HG03135 (cell line): ENCODE measurements at regions not wholly inside any gene's neighbourhood (a gene's known extent, or its start where the extent isn't known, plus 50 kb on each side); places are given as distances from the start of the nearest gene placed in this dataset.
"Not testable (repeated sequence)": the region's sequence is repeated elsewhere in the genome, so short reads cannot be mapped to it uniquely, and the experiment has no call there.

Experiments
- ATAC-seq: cut with Tn5 transposase; IDR thresholded peaks from one replicate; pipeline ENCODE4 v1.9.1; 2021; ENCODE audit warnings: mild to moderate bottlenecking, moderate library complexity; ENCODE audit not compliant: unreplicated experiment

DNA sequence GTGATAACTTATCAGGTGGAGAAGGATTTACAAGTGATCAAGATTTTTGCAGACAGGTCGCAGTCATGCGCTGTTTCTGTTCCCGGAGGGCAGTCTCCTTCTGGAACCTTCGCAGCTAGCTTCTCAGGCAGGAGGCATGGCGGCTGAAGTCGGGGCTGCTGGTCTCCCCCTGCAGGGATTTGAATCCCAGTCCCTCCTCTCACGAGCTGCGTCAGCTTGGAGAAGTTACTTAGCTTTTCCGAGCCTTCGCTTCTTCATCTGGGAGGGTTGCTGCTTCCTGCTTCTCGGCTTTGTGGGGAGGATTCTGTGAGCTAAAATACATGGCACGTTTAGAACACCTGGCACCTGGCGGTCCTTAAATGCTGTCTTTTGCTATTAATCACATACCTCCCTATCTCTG, 287.8 kb upstream of the FOXF1 start:
- ATAC-seq: no peak

DNA sequence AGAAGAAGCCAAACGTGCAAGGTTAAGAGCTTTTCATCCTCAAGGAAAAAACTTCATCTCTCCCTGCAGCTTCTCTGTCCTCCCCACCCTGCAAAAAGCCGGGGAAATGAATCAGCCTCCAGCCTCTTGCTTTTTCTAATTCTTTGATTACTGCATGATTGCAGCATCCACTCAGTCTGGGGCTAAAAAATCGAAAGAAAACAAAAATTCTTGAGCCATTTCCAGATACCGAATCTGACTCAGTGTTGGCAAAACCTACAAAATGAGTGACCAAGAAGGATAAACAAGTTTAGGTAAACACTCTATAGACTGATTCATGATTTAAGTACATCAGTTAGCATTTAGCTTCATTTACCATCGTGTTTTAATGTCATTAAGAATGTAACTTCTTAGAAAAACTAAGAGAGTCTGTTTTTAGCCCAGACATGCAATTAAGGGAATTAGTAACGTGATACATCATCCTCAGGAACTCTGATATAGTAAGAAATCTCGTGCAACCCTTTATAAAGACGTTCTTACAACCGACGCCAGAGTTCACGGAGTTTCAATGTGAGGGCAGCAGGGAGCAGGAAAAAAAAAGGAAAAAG, 287.3 kb upstream of the FOXF1 start:
- no peak for ATAC-seq

DNA sequence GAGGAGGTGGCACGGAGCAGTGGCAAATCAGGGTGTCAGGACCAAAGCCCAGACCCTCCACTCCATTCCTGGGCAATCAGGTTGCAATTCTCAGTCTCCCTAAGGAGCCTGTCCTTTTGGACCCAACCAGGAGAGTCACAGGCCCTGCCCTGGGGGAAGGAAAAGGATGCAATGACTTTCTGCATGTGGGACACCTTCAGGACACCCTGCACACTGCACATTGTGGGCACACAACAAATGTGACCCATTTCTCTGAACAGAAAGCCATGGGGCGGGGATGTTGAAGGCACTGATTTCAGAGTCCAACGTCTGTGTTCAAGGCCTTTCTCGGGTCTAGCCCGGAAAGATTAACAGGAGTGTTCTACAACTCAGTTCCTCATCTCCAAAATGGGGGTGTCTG, 286.2 kb upstream of the FOXF1 start:
- no peak for ATAC-seq

DNA sequence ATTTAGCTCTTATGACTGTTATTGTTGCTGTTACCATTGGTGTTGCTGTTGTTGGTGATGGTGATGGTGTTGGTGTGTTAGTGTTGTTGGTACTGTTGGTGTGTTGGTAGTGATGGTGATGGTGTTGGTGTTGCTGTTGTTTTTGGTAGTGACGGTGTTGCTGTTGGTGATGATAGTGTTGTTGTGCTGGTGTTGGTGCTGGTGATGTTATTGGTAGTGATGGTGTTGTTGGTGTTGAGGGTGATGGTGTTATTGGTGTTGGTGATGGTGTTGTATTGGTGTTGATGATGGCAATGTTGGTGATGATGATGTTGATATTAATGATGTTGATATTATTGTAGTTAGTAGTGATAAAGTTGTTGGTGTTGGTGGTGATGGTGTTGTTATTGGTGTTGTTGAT, 285.7 kb upstream of the FOXF1 start:
- no peak for ATAC-seq

DNA sequence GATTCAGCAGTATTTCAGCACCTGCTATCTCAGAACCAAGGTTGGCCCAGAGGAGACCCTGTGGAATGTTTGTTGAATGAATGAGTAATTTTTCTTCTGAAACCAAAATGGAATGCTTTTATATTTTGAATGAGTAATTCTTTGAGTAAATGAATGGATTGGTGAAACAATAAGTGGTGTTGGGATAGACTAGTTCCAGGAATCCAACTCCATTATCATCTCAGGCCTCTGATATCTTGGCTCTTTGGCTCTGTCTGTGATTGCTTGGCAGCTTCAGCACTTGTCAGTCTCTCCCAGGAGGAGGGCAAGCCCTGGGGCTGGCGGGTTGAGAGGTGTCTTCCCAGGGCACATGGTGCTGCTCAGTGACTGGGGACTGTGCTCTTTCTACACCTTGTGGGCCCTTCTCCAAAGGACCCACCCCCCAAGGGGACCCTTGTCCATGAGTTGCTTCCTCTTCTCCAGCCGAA, 284.4 kb upstream of the FOXF1 start:
- ATAC-seq: no peak

DNA sequence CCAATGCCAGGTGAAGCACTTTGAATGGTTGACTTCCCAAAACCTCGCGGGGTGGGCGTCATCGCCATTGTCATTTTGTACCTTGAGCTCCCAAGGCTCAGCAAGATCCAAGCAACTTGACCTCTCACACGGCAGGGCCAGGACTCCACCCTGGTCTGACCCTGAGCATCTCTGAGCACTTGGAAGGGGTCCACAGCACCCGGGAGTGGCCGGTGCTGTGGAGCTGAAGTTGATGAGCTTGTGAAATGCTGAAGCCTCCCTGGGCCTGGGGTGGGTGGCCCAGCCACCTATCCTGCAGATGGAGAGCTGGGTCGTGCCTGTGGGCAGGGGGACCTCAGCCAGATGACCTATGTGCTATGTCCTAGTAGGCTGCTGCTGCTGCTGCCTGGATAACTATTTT, 283.3 kb upstream of the FOXF1 start:
- no peak for ATAC-seq

DNA sequence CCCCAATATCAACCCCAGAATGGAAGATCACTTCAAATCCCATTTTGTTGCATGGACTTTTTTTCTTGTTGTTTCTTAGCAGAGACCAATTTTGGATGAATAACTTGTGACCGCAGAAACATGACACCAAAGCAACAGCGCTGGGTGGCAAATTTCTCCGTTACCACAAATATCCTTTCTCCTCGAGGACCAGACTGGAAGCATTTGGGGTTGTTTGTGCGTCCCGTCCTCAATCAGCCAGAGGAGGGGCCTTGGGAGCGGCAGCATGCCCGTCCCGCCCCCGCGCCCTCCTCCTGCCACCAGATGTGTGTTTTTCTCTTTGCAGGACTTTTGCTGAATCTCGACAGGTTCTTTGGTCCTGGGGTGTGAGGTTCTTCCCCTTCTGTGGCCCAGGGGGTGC, 282.5 kb upstream of the FOXF1 start:
- ATAC-seq: no peak

DNA sequence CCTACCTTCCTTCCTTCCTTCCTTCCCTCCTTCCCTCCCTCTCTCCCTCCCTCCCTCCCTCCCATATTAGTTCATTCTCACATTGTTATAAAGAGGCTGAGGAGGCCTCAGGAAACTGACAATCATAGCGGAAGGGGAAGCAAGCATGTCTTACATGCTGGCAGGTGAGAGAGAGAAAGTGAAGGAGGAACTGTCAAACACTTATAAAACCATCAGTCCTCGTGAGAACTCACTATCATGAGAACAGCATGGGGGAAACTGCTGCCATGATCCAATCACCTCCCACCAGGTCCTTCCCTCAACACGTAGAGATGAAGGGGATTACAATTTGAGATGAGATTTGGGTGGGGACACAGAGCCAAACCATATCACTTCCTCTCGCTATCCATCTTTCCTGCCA, 281.6 kb upstream of the FOXF1 start:
- ATAC-seq: no peak

DNA sequence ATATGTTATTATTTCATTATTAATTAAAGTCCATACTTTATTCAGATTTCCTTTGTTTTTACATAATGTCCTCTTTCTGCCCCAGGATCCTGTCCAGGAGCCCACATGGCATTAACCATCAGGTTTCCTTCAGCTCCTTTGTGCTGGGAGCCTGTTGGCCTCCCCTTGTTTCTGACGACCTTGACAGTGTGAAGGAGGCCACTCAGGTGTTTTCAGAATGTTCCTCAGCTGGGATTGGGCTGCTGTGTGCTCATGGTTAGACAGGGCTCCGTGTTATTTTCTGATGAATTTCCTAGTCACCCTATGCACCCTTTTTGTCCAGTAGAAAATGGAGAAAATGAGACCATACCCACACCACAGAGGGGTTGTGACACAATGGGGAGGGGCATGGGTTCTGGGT, 281.0 kb upstream of the FOXF1 start:
- no peak for ATAC-seq

DNA sequence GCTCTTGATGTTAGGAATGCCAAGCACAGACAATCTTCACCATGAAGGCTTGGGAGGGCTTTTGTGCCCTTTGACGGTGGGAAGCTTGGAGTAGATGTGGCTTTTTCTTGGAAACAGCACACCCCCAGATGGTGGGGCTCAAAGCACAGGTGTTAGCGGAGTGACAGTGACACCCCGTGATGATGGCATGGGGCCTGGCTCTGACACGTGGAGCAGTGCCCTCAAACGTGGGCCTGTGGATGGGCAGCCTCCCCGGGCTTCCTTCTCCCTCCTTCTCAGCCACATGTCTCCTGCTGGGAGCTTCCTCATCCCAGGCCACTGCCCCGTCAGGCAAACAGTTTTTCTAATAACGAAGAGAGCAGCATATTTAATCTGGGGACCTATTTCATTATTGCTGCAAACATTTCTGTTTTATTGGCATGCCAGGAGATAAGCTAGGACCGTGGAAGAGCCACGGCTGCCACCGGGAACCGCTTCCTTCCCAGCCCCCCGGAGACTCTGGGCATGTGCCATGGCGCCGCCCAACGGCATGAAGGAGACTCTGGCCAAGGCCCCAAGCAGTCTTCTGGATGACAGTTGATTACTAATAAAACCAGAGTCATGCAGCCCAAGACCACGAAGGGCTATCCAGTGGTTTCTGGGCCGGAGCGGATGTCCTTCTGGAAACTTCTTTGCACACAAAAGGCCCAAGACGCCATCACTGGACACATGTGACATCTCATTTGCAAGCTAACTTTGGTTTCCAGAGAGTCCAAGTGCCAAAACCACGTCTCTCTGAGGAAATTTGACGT, 280.3 kb upstream of the FOXF1 start:
- ATAC-seq: no peak

DNA sequence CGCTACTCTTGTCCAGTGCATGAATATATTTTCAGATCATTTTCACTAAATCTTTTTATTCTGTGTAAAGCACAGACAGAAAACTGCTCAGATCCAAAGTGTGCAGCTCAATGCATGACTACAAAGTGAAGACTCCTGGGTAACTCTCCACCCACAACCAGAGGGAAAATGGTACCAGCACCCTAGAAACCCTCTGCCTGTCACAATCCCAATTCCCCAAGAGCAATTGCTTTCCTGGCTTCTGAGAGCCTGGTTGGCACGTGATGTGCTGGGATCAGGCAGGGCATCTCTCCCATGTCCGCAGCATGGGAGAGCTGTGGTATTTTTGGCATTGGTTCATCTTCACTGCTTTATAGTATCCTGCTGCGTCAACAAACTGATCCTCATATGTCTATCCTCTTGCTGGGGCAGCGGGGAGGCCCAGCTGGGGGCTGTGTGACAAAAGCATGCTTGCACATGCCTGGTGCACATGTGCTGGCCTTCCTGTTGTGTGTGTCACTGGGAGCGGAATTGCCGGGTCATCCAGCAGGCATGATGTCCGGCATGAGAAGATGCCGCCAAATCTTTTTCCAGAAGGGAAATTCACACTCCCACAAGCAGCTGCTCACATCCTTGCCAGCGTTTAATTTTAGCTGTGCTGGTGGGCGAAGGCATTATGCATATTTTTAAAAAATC, 278.9 kb upstream of the FOXF1 start:
- no peak for ATAC-seq

DNA sequence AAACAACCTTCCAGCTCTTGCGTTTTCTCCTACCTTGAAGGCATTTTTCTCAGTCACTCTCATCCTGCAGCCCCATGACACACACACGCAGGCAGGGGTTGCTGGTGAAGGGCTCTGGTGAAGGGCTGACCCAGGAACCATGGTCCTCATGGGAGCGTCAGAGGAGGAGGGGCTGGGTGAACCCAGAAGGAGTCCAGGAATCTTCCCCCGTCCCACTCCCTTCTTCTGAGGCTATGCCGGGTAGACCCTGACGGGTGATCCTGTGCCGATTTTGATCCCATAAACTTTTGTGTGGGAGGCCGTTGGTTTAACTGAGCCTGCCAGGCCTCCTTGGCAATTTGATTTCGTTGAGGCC, 278.4 kb upstream of the FOXF1 start:
- ATAC-seq: no peak

DNA sequence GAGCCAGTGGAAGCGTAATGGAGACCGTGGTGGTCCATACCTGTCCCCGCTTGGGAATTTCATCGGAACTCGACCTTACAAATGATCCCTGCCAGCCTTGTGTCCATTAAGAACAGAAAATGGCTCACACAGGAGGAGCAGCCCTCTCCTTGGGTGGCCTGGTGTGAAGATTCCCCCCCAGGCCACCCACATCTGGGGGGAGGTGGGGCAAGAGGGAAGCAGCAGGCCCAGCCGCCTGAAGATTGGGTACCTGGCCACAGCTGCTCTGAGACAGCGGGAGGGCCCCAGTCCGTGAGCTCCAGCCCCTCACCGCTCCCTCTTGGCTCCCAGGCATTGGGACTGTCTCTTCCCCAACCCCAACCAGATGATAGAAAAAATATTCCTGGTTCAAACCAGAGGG, 277.8 kb upstream of the FOXF1 start:
- ATAC-seq: no peak

DNA sequence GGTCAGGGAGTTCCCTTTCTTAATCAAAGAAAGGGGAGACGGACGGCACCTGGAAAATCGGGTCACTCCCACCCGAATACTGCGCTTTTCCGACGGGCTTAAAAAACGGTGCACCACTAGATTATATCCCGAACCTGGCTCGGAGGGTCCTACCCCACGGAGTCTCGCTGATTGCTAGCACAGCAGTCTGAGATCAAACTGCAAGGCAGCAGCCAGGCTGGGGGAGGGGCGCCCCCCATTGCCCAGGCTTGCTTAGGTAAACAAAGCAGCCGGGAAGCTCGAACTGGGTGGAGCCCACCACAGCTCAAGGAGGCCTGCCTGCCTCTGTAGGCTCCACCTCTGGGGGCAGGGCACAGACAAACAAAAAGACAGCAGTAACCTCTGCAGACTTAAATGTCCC, 276.8 kb upstream of the FOXF1 start:
- not testable (repeated sequence) for ATAC-seq

DNA sequence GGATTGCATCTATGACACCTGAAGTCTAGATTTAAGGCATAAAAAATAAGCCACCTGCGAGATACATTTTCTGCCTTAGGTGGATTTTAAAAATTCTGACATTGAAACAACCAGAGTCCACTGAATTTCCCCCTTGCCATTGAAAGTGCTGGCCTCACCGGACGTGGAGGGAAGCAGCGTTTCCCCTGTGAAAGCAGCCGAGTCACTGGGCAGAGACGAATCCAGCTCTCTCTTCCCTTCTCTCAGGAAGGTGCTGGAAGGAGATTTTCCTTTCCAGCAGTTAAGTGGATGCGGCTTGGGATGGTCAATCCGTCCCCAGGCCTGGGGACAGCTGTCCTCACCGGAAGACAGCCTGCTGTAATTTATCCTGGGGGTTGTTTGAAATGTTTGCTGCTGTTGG, 270.9 kb upstream of the FOXF1 start:
- no peak for ATAC-seq

DNA sequence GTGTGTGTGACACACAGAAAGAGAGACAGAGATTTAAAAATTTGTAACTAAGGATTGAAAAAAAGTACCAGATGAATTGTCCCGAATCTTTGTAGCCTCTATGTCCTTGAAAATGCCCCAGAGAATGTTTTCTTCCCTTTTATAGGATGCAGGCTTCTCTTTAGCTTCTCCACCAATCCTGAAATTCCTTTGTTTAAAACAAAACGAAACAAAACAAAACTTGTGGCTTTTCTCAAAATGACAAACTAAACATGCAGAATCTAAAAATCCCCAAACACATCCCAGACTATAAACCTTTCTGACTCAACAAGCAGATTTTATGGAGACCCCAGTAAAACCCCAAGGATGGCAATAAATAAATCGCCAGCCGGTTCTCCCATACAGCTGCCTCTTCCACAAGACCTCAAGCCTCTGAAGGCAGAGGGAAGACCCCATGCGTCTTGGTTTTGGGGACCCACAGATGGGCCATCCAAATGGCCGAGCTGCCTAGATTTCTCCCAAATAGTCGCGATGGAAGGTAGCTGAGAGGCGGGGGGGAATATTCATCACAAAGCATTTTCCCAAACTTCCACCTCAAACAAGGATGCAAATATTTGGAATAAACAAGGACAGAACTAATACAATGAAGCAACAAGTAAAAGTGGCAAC, 269.5 kb upstream of the FOXF1 start:
- no peak for ATAC-seq

DNA sequence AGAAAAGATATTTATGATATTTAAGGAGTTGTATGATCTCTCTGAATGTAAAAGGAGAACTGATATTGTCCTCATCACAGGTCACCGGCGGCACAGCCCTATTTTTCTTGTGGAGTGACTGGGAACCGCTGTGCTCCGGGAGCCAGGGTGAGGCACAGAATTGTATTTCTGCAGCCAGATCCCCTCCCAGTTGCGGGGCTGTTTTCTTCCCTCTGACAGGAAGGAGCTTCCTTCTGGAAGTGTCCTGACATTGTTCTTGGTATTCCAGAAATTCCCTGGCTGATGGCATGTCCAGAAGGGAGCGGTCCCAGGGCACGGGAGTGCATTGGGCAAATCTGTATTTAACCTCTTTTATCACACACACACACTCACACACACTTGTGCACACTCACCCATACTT, 268.6 kb upstream of the FOXF1 start:
- ATAC-seq: no peak

DNA sequence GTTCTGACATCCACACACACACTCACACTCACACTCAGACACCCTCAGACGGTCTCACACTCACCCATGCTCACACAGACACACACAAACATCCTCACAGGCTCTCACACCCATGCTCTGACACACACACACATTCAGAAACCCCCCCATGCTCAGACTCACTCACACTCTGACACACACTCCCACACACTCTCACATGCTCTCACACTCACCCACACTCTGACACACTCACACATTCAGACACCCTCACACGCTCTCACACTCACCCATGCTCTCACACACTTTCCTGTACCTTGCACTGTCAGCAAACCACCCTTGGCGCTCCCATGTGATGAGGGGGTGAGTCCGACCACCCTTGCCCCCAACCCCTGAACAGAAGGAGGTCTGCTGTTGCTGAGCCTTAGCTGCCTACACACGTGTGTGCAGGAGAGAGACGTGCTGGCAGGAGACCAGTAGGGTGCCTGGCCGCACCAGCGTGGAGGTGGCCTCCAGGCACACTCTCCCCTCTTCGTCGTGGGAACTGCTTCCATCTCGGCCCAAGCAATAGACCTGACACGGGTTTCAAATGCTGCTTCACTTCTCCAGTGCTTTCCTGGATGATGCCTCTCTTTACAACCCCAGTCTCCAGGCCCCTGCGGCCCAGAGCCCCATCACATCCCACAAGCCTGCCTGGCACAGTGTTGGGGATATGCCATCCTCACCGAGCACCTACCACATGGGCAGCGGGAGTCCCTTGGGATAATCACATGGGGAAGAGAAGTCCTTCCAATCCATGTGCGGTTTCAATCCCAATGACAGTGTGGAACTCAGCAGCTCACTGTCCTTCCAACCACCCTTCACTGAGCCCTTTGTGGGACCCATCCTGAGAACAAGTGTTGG, 267.8 kb upstream of the FOXF1 start:
- ATAC-seq: no peak

DNA sequence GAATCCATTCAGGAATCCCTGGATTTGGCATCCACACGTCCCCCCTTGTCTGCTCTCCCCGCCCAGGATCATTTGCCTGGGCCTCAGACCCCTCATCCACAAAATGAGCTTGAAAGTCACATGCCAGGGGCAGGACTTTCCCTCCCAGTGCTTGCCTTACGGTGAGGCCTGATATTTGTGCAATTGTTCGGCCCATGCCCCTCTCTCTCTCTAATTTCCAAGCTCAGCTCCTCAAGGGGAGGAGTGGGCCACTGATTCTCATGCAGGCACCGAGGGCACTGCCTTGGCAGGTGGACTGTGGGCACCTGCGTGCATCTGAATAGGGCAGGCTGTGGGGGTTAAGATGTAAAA, 267.2 kb upstream of the FOXF1 start:
- no peak for ATAC-seq

DNA sequence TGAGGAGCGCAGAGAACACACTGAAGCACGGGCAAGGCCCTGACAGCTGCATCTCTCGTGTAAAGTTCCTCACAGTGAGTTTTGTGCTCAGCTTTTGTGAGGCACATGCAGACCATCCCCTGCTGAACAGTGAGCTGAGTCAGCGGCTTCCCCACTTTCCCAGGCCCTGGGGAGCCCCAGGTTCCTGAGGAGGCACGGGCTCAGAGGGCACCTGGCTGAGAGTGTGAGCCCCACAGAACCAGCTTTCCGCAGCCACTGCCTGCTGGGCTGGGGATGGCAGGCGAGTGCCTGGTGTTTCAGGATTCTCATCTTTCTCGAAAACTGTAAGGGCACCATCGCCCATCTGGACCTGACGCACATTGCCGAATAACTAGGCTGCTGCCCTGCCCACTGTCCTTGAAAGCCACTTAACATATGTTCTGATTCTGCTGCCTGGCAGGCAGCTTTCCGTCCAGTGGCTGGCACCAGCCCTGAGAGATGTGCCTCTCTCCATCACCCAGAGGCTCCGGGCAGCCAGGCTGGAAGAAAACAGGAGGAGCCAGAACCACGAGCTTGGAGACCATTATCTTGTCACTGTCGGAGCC, 266.7 kb upstream of the FOXF1 start:
- ATAC-seq: no peak

DNA sequence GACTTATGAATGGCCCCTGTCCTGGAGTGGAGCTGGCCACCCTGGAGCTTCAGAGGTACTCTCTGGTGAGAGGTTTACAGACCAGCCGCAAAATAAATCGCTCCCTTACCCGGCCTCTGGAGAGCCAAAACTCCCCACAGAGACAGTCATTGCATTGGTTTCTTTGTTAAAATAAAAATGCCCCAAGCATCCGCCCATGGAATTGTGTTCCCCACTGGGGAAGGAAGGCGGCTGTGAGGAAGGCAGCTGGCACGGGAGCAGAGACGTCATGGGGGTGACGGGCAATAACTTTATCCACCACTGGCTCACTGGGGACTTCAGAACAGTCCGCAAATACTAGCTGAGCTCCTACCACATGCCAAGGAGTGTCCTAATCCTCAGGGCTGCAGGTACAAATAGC, 266.2 kb upstream of the FOXF1 start:
- ATAC-seq: no peak
